HG03108 (cell line): ENCODE measurements at regions not wholly inside any gene's neighbourhood (a gene's known extent, or its start where the extent isn't known, plus 50 kb on each side); places are given as distances from the start of the nearest gene placed in this dataset.
"Not testable (repeated sequence)": the region's sequence is repeated elsewhere in the genome, so short reads cannot be mapped to it uniquely, and the experiment has no call there.

Experiments used
- ATAC-seq: cut with Tn5 transposase; IDR thresholded peaks from one replicate; pipeline ENCODE4 v1.9.1; 2021; ENCODE audit warnings: moderate library complexity; ENCODE audit not compliant: unreplicated experiment

GRCh38 chr6:137279279-137279678 is 60.1 kb upstream of the IFNGR1 start:
- not testable (repeated sequence) for ATAC-seq

DNA sequence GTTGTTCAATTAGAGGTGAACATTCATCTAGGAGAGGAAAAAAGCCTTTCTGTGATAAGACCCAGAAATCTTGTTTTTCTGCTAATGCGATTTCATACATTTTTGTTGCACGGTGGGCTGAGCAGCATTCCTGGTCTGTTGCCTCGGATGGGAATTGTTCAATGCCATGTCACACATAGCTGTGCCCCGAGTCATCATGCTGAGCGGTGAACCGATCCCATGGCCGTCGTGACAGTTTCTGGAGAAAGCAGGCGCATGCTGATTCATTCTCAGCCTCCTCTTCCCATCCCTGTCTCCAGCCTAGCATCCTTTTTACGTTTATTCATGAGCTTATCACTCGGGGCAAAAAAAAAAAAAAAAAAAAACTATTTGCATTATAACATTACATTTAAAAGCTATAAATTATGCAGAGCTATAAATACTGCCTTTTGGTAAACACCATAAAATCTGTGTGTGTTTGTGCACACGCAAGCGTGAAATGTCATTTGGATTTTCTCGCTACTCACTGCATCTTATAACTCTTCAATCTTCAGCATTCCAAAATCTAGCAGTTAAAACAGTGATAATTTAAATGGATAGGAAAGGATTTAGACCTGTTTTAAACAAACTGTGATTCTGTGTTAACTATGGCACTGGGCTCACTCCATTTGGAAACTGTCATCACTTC is 58.9 kb upstream of the IFNGR1 start:
- no peak for ATAC-seq

GRCh38 chr6:137272403-137272802 is 53.2 kb upstream of the IFNGR1 start:
- no peak for ATAC-seq

GRCh38 chr6:137271245-137272183 is 52.3 kb upstream of the IFNGR1 start:
- peak; percentile 61 for ATAC-seq

- ATAC-seq = no peak
These were observed 50.6 kb upstream of the IFNGR1 start for GRCh38 chr6:137269803-137270202.

DNA sequence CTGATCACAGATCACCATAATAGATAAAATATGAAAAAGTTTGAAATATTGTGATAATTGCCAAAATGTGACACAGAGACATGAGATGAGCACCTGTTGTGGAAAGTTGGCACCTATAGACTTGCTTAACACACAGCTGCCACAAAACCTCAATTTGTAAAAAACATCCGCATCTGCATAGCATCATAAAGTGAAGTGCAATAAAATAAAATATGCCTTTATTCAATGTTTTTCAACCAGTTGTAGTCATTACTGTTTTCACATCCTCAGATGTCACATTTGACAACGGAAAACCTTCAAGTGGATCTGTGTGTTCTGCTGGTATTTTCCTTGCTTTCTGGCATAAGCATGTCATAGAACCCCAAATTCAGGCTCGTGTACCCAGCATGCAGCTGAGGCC is 50.2 kb upstream of the IFNGR1 start:
- ATAC-seq = no peak
